GM12878 (cell line): ENCODE measurements at regions not wholly inside any gene's neighbourhood (a gene's known extent, or its start where the extent isn't known, plus 50 kb on each side); places are given as distances from the start of the nearest gene placed in this dataset.

Source experiments
- BHLHE40 ChIP-seq, 2 experiments: fragments of 450-650 bp in 1 of 2; IDR thresholded peaks; 2 replicates each; pipeline ENCODE4 v1.6.1; 2011 to 2017; ENCODE audit warnings: low read depth in 2 of 2, borderline replicate concordance in 1 of 2, improper control_type of control experiment in 1 of 2, low read length in 1 of 2, mild to moderate bottlenecking in 1 of 2
- CEBPB ChIP-seq, 2 experiments: fragments of 150-350 bp in 1 of 2; IDR thresholded peaks; 2 replicates each; pipeline ENCODE4 v1.6.1; 2012 to 2014; ENCODE audit warnings: low read depth in 2 of 2, low read length in 2 of 2, borderline replicate concordance in 1 of 2, inconsistent platforms in 1 of 2
- CREB1 ChIP-seq: IDR thresholded peaks from 2 replicates; pipeline ENCODE4 v1.6.1; 2012; ENCODE audit warnings: low read depth, mild to moderate bottlenecking, inconsistent platforms
- EP300 ChIP-seq, 2 experiments: fragments of 150-350 bp in 1 of 2; IDR thresholded peaks; 2 replicates each; pipeline ENCODE4 v1.6.1; 2011 to 2012; ENCODE audit warnings: low read depth in 2 of 2, low read length in 2 of 2, borderline replicate concordance in 1 of 2, improper control_type of control experiment in 1 of 2, inconsistent platforms in 1 of 2; ENCODE audit not compliant: control insufficient read depth in 1 of 2
- EZH2 ChIP-seq: IDR thresholded peaks from 2 replicates; pipeline ENCODE4 v1.6.1; 2012; ENCODE audit warnings: low read depth, mild to moderate bottlenecking, control low read depth, inconsistent platforms, low read length, borderline replicate concordance; ENCODE audit not compliant: control insufficient read depth
- POLR2A ChIP-seq: IDR thresholded peaks from 2 replicates; pipeline ENCODE4 v1.6.1; 2011; ENCODE audit warnings: low read depth, mild to moderate bottlenecking, low read length
- RCOR1 ChIP-seq: conservative IDR thresholded peaks from 2 replicates; pipeline ENCODE4 v1.6.1; 2012; ENCODE audit warnings: low read depth, low read length, improper control_type of control experiment
- SKIL ChIP-seq: fragments of 450-650 bp; IDR thresholded peaks from 2 replicates; pipeline ENCODE4 v1.6.1; 2017; ENCODE audit warnings: mild to moderate bottlenecking, low read depth, inconsistent platforms; ENCODE audit not compliant: poor library complexity, severe bottlenecking
- SP1 ChIP-seq: IDR thresholded peaks from one replicate; pipeline ENCODE4 v1.6.1; 2011; ENCODE audit warnings: low read depth, low read length
- STAT3 ChIP-seq: IDR thresholded peaks from 2 replicates; pipeline ENCODE4 v1.6.1; 2011; ENCODE audit warnings: low read depth, low read length, improper control_type of control experiment
- TCF7 ChIP-seq: IDR thresholded peaks from 2 replicates; pipeline ENCODE4 v1.6.1; 2014; ENCODE audit warnings: antibody characterized with exemption, borderline replicate concordance
- TF ChIP-seq, protein P1 (sequence below): IDR thresholded peaks from 2 replicates; pipeline ENCODE4 v1.6.1; 2011; ENCODE audit warnings: borderline replicate concordance, low read depth, mild to moderate bottlenecking, moderate library complexity, mixed read lengths, low read length; ENCODE audit not compliant: insufficient read depth; ENCODE audit errors: extremely low read length
- TF ChIP-seq, protein P2 (sequence below), 3 experiments: IDR thresholded peaks in 2 of 3; conservative IDR thresholded peaks in 1 of 3; 2 replicates each; pipeline ENCODE4 v1.5.1; 2011; ENCODE audit warnings: low read depth in 3 of 3, low read length in 3 of 3, mild to moderate bottlenecking in 3 of 3, control low read depth in 2 of 3, moderate library complexity in 2 of 3, inconsistent platforms in 1 of 3, mixed read lengths in 1 of 3; ENCODE audit not compliant: control insufficient read depth in 2 of 3, insufficient read depth in 1 of 3; ENCODE audit errors: extremely low read depth in 1 of 3

GRCh38 chr12:83186419-83186818, 499.7 kb downstream of the TMTC2 start:
- TF ChIP-seq CEBPB (IDR thresholded peaks at IDR 0.05; ENCODE audit: borderline replicate concordance in 1 of 2, low read depth in 2 of 2, low read length in 2 of 2) = no peak
- TF ChIP-seq RCOR1 = no peak
- no peak for TF ChIP-seq BHLHE40 (IDR thresholded peaks at IDR 0.05; ENCODE audit: borderline replicate concordance in 1 of 2, low read depth in 2 of 2, low read length in 1 of 2)
- no peak for TF ChIP-seq EZH2
- TF ChIP-seq POLR2A = no peak
- no peak for TF ChIP-seq SP1
- no peak for TF ChIP-seq EP300 (IDR thresholded peaks at IDR 0.05; ENCODE audit: borderline replicate concordance in 1 of 2, control insufficient read depth in 1 of 2, low read depth in 2 of 2, low read length in 2 of 2)
- TF ChIP-seq, protein P1, sequence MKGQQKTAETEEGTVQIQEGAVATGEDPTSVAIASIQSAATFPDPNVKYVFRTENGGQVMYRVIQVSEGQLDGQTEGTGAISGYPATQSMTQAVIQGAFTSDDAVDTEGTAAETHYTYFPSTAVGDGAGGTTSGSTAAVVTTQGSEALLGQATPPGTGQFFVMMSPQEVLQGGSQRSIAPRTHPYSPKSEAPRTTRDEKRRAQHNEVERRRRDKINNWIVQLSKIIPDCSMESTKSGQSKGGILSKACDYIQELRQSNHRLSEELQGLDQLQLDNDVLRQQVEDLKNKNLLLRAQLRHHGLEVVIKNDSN = no peak
- no peak for TF ChIP-seq CREB1
- TF ChIP-seq, protein P2, sequence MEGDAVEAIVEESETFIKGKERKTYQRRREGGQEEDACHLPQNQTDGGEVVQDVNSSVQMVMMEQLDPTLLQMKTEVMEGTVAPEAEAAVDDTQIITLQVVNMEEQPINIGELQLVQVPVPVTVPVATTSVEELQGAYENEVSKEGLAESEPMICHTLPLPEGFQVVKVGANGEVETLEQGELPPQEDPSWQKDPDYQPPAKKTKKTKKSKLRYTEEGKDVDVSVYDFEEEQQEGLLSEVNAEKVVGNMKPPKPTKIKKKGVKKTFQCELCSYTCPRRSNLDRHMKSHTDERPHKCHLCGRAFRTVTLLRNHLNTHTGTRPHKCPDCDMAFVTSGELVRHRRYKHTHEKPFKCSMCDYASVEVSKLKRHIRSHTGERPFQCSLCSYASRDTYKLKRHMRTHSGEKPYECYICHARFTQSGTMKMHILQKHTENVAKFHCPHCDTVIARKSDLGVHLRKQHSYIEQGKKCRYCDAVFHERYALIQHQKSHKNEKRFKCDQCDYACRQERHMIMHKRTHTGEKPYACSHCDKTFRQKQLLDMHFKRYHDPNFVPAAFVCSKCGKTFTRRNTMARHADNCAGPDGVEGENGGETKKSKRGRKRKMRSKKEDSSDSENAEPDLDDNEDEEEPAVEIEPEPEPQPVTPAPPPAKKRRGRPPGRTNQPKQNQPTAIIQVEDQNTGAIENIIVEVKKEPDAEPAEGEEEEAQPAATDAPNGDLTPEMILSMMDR (IDR thresholded peaks at IDR 0.05 in 2 of 3, conservative IDR thresholded peaks at IDR 0.05 in 1 of 3; ENCODE audit: control insufficient read depth in 2 of 3, extremely low read depth in 1 of 3, insufficient read depth in 1 of 3, low read depth in 3 of 3, low read length in 3 of 3) = no peak
- no peak for TF ChIP-seq STAT3
- TF ChIP-seq TCF7 = no peak
- TF ChIP-seq SKIL = no peak
